Daoy (cell line): ENCODE measurements at regions not wholly inside any gene's neighbourhood (a gene's known extent, or its start where the extent isn't known, plus 50 kb on each side); places are given as distances from the start of the nearest gene placed in this dataset.

Source experiments
- DNase-seq: peaks from one replicate; pipeline ENCODE4 v3.0.0-alpha.2; 2015; ENCODE audit warnings: low read depth

DNA sequence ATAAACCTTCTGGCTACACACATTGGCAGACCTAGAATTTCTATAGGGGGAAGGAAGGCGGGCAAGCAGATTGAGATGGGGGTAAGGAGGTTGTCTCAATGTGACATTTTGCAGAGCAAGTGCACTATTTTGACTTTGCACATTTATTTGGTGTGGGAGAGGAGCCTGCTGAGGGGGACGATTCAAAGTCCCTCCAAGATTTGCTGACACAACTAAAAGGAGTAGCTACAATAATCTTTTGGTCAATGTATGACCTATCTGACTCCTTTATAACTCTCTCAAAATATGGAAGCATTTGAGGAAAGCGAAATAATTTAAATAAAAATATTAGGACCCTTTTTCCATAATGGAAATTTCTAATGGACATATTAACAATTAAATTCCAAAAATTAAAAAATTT, 274.9 kb upstream of the PPARGC1A start:
- DNase-seq = no peak

DNA sequence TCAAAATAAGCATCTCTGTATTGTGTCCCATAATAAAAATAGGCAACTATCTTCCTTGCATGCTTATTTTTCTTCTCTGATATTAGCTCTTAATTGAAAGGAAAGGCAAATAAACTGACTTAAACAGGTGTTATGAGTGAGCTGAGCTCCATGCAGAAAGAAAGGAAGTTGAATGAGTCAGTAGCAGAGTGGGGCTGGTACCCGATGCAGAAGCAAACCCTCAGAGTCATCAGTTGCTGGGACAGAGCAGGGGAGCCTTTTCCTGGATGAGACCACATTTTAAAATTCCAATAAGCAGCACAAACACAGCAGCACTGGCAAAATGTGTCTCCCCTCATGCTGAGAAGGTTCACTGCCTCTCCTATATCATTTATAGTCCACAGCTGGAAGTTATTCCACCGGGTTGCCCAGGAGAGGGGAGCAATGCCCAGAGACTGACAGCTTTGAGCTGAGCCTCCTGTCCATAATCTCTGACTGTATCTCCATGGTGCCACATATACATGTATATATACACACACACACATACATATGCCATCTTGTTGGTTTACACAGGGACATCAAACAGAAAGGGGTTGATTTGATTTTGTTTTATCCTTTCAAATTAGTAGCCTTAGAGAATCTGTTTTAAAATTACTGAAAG, 274.3 kb upstream of the PPARGC1A start:
- DNase-seq = no peak

DNA sequence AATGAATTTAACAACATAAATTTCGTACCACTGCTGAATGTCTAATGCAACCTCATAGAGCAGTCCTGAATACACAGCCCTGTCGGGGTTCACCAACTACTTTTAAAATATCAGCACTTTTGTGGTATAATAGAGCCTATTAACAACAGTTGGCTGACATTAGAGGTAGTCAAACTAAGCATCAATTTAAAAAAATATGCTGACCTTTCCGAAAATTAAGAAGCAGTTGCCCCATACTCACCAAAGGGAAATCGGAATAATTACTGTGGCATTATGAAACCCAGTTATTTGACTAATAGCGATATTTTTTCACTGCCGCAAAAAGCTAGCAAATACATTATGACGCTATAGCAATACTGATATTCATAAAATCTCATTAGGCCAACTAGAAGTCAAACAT, 273.5 kb upstream of the PPARGC1A start:
- DNase-seq = no peak

DNA sequence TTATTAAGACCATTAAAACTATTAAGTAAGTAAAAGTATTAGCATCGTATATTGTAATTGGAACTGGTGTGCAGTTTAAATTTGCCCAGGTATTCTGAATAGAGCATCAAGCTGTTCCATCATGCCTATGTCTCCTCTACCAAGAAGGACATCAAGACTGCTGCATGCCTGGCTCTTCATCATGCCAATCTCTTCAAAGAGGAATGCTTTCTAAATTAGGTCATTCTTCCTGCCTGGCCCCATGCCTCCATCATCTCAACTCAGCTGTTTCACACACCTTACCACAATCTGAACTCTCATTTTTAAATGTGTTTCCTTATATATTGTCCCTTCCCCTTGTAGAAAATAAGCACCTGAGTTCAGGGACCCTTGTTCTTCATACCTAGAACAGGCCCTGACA, 270.5 kb upstream of the PPARGC1A start:
- DNase-seq = peak; percentile 33

DNA sequence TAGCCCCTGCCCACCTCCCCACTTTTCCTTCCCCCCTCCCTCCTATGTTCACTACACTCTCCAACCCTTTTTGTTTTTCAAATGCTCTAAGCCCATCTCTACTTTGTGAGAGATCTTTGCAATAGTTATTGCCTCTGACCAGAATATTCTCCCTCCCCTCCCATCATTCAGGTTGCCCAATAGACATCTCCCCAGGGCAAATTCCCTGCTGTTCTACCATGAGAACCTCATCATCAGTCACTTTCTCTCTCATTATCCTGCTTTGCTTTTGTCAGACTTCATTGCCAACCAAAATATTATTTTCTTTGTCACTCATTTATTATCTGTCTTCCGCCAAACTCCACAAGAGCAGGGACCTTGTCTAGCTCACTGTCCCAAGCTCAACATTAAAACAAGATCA, 268.2 kb upstream of the PPARGC1A start:
- no peak for DNase-seq

DNA sequence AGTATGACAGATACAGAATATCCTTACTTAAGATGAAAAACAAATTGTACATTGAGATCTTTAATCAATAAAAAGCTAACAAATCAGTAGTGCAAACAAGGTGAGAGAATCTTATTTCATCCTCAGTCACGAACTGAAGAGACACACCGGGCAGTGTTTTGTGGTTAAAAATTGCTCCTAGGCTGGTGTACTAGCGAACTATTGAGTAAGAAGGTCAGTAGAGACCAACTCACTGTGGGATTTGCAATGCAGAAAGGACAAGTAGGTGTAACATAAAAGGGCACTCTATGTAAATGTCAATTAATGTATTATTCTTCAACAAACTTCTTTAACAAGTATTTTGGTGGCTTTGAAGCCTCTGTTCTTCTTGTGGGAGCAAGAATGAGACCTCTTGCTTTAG, 260.2 kb upstream of the PPARGC1A start:
- DNase-seq = no peak

DNA sequence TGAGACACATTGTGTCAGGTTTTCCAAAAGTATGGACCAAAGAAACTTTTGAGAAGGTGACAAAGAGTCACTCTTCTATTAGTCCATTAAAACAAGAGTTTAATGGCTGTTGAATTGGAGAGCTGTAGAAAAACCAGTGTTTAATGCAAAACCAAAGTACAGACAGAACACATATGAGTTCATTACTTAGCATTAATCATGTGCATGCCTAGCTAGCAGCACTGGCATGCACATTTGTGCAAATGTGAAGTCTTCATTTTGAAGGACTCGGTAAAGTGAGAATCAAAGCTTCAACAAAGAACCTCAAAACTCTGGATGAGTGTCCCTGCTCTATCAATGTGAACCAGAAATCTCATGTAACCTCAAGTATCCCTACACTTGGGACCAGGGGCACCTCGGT, 256.3 kb upstream of the PPARGC1A start:
- DNase-seq = no peak

DNA sequence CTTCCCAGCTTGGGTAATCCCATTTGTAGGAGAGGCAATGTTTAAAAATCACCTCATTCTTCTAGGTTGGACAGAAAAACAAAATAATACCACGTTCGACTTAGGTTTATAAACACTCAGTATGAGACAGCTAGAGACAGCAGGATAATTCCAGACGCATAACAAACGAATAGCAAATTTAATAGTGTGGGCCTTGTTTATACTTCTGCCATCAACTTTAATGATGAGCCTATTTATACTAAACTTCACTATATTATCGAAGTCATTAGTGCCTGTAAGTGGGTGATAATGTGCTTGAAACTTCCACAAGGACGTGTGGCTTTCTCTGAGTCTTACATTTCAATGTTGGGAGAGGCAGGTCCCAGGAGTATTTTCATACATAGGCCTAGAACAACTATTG, 255.7 kb upstream of the PPARGC1A start:
- no peak for DNase-seq

DNA sequence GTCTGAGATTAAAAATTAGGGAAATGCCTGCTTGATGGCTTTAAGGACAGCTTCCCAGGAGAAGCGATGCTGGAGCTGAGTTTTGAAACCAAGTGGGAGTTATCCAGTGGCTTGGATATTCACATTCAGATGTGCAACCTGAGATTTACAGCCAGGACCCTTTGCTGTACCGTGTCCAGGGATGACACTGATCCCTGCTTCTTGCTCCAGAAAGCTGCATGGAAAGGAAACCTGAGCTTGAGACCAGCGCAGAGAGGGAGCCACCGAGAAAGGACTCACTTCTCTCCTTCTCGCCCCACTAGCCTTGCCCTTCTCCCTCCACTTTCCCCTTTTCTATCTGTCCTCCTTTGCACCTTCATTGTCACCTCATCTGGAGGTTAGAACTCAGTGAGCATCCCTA, 254.5 kb upstream of the PPARGC1A start:
- DNase-seq = no peak

DNA sequence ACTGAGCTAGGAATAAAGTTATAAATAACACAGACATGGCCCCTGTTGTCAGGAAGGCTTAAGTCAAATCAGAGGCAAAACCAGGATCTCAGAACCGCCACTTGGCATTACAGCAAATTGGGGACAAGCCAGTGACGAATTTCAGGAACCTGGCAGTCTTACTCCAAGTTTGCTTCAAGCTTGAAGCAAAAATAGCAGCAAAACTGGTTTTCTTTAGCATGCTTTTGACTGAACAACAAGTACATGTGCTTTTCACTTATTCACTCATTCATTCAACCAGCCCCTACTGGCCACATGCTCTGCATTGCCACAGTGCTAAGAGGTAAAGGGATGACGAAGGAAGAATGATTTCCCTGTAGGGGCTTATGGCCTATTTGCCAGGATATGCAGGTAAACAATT, 253.9 kb upstream of the PPARGC1A start:
- no peak for DNase-seq

DNA sequence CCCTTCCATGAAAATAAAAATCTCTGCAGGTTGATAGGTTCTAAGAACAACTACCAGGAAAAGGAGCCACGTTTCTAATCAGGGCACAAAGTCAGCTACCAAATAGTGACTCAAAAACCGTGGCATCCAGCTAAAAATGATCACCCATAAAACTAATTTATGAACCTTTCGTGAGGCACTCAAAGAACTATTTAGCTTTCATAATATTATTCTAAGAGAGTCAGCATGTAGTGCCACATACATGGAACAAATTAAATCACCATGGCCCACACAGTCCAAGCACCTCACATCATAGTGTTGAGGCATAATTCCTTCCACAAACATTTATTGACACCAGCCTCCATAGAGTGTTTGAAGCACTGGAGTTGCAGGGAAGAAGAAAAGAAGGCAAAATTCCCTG, 252.0 kb upstream of the PPARGC1A start:
- DNase-seq = no peak

DNA sequence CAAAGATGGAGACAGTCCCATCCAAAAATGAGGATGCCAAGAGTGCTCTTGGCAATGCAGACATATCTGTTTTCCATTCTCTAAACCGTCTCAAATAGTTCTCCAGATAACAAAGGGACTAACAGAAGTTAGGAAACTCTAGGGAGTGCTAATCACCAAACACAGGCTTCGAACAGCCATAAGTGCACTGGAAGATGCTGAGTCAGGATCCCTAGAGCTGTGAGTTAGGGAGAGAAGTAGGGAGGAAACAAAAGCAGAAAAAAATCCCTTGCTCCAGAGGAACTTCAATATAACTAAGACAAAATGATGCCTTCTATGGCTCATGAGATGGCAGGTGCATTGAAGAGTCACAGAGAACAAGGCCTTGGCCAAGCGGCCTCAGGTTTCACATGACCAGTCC, 251.0 kb upstream of the PPARGC1A start:
- no peak for DNase-seq

DNA sequence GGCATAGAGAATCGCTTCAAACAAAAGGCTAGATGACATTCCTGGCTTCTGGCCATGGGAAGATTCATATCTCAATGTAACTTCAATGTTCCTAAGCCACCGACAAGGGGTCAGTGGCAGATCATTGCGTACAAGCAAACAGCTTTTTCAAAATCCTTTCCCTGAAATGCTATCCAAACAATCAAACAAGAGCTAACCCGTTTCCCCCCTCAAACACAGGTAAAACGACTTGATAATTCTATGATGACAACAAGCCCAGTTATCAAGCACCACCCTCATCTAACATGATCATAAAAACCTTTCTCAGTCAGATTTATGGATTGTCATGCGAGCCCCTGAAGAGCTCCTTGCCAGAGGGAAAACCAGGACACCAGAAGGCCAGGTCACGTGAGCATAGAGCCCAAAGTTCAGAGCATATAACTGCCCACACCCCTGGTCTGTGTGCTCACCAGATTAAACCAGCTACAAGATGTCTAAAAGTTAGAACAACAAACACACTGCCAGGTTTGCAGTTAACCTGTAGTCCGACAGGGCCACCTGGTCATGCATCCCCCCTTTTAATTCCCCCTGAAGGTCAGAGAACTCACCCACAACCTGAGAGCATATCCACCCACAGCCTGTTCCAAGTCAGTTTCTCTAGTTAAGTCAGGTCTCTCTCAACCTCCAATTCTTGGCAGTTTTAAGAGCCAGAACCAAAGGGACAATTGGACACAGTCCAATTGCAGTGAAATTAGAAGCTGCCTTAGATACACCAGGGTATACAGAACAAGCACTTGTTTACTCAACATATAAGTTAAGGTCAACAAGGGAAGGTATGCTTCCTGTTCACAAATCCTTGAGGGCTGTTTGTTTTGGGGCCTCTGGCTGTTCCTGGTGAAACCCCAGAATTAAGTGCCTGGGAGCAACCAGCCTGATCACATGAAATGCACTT, 248.1 kb upstream of the PPARGC1A start:
- no peak for DNase-seq

DNA sequence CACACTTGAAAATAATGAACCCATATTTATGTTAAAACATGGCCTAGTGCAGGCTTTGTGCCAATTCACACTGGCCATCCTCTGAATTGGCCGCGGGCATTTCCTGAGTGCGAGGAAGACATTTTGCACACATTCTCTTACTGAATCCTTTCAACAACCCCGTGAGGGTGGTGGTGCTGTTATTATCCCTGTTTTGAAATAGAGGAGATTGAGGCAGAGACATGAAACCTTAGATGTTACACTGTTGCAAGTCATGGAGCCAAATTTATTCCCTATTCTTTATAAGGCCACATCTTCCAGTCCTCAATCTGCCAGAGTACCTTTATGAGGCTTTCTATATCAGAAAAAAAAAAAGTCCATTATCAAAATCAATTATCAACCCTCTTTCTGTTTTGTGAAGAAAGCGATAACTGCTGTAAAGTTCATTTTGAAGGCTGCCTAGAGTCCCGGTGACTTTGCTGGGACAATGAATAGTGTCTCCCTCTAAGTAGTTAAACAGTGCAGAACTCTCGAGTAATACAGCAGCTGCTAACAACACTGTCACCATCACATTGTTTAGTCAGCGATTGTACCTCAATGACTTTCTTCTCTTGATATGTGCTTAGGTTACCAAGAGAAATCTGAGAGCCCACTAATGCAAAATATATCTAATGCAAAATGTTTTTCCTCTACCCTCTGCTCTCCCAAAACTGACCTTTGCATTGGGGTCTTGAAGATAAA, 242.3 kb upstream of the PPARGC1A start:
- peak; percentile 9 for DNase-seq

DNA sequence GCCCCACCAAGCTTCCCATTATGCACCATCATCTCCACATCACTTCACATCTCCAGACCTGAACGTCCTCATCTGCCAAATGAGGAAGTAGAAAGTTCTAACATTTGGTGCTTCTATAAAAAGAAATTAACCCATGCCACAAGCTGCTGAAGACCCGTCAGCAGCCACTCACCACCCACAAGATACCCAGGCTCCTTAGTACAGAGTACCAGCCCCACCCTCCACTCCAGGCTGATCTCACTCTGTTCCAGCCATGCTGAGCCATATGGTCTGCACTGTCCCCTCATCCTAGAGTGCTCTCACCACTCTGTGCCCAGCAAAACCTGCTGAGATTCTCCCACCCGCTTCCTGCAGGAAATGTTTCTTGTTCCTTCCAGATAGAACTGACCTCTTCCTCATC, 240.8 kb upstream of the PPARGC1A start:
- no peak for DNase-seq

DNA sequence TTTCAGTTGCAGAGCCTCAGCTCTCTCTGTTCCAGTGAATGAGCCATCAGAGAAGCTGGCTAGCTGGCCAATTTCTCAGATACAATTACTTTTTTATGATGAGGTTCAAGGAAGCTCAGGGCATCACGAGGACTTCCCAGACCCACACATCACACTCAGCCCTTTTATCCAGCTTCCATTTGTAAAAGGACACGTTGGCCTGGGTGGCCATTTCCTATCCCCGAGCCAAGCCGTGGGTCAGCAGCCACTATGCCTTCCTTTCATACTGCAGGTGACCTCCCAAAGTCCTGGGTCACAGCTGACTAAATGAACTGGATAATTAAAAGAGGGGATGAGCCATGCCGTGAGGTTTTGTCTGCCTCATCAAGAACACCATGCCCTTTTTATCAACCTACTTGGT, 236.9 kb upstream of the PPARGC1A start:
- no peak for DNase-seq

DNA sequence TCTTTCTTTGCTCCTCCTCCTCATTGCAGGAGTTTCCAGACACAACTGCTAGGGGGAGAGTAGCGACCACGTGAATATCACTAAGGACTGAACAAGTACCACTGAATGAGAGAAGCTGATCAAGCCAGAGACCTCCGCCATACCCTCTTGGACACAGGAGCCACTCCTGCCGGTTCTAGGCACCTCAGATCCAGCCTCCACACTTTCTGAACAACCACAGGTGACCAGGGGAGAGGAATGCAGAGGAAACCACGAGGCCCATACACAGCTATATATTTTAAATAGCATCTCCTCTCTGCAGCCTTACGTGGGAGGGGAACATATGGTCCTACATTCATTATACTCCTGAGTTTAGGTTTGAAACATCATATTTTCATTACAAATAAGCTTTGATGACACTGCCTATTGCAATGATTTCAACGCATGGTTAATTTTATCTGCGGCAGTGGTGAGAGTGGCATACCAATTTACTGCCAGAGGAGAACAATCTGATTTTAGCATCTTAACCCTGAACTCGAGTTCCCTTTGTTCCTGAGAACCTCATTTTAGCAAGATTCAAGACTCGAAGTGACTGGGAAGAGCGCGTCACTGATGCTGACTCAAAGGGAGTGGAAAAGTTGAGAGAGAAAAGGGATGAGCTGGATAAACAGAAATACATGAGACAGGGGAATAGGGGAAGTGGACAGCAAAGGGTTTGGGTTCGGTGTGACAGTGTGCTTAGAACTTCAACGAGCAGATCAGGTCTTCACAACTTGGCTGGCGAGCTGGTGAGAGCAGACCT, 231.7 kb upstream of the PPARGC1A start:
- no peak for DNase-seq

DNA sequence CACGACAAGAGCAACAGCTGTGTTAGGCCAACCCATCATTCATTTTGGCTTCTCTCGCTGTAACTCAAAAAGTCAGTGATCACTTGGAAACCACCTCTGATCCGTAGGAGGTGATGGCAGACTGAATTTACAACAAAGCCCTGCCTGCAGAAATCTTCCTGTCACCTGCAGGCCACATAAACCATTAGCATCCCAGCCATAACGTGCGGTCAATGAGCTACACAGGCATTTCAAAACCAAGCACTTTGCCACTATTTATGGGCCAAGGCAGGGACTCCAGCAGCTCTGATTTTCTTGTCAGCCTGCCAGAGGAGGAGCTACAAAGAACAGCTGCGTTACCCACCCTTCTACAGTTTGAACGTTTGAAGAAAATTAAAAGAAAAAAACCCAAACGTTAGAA, 228.1 kb upstream of the PPARGC1A start:
- no peak for DNase-seq

DNA sequence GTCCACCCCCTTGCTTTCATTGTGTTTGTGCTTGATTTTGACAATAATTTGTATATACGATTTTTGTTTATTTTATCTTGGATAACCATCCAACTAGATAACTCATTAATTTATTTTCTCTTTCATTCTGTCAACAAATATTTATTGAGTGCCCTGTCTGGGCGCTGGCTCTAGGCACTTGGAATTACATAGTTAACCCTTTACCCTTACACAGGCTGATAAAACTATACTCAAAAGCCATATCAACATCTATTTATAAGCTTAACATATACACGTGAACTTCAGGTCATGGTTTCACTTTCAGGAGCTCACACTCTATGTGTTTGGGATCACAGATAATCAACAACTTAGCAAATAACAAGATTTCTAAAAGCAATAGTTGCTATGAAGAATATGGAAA, 226.3 kb upstream of the PPARGC1A start:
- DNase-seq = no peak

DNA sequence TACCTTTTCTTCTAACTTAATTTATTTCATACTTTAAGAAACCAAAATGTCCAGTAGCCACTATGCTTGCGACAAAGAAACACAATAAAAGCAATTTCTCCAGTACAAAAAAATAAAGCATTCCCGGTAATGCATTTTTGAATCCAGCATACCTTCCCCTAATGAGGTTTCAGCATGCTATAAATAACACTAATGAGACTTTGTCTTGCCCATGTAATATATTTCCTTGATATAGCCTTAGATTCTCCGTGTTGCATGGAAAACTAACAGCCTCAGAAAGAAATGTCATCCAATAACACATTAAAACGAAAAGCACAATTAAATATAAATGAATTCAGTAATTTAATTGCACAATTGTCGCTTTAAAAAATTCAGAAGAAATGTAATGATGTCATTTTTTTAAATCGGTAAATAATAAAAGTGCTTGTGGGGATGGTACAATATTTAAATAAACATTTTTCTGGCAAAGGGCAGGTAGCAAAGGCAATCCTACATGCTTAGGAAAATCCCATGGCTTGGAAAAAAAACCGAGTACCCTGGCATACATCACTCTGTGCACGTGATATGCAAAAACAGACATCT, 225.2 kb upstream of the PPARGC1A start:
- no peak for DNase-seq

DNA sequence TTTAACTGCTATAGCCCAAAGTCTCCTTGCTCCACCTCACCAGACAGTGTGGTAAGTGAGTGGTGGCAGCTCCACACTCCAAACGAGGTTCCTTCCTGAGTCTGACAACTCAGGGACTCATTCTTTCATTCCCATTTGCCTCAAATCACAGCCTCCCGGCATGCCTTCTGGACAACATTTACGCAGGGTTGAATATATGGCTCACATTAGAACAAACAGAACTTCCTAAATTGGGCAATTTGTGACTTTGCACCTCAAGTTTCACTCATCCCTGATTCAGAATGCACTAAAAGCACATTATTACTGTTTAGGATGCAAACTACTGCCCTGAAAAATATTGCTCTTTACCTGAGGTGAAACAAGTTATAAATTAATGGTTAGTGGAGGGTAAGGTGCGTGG, 224.6 kb upstream of the PPARGC1A start:
- no peak for DNase-seq

DNA sequence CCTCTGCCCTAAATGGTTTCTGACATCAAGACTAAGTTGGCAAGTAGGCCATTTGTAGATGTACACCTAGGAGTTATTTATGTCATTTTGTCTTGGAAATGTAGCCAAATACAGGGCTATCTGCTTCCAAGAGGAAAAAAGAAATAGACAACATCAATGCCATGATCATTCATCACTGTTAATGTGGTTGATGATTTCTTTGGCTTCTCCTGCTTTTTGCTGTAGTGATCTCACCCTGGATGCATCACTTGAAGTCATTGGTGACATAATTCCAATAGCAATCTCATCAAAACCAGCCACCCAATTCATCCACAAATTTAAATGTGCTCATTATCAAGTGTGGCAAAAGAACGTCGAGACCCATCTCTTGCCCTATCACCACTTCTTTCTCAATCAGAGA, 222.6 kb upstream of the PPARGC1A start:
- DNase-seq = no peak
